ENCODE measurements at regions not wholly inside any gene's neighbourhood (a gene's known extent, or its start where the extent isn't known, plus 50 kb on each side); places are given as distances from the start of the nearest gene placed in this dataset.

DNA sequence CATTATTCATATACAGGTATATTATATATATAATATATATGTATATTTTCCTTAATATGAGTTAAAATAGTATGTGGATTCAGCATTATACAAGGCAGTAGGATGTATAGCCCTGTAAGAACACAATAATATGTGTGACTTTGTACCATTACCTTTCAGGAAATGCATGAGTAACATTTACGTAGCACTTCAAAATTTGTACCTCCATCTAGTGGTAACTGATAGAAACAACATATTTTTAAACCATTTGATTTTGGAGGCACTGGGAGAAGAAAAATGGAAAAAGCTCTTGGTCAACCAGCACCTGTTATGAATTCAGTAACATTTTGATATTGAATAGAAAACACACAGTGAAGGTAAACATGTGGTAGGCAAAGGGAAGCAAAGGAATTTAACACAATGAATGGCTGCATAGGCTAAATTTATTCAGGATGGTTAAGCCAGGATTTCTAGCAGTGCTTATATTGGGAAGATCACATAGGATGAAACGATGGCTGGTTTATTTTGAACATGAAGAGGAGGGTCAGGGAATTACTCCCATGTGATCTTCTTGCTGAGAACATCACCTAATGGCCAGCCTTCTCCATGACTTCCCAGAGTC, 565.5 kb downstream of the CCDC85A start:
- Histone ChIP-seq H3K27ac (no peak overlapping the region), H3K36me3 (no peaks in the 10 kb centered on the region), H3K27me3 (no peaks in the 10 kb centered on the region), H3K9me3 (no peaks in the 10 kb centered on the region), H3K4me1 (ENCODE audit: control insufficient read depth in 1 of 2, insufficient read depth in 1 of 2, low read depth in 1 of 2, low read length in 1 of 2) (no peaks in the 10 kb centered on the region), H3K4me3 (ENCODE audit: low read depth in 1 of 2, low read length in 1 of 2) (no peak overlapping the region)
- TF ChIP-seq, protein P1, sequence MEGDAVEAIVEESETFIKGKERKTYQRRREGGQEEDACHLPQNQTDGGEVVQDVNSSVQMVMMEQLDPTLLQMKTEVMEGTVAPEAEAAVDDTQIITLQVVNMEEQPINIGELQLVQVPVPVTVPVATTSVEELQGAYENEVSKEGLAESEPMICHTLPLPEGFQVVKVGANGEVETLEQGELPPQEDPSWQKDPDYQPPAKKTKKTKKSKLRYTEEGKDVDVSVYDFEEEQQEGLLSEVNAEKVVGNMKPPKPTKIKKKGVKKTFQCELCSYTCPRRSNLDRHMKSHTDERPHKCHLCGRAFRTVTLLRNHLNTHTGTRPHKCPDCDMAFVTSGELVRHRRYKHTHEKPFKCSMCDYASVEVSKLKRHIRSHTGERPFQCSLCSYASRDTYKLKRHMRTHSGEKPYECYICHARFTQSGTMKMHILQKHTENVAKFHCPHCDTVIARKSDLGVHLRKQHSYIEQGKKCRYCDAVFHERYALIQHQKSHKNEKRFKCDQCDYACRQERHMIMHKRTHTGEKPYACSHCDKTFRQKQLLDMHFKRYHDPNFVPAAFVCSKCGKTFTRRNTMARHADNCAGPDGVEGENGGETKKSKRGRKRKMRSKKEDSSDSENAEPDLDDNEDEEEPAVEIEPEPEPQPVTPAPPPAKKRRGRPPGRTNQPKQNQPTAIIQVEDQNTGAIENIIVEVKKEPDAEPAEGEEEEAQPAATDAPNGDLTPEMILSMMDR (IDR thresholded peaks at IDR 0.05): no peak

DNA sequence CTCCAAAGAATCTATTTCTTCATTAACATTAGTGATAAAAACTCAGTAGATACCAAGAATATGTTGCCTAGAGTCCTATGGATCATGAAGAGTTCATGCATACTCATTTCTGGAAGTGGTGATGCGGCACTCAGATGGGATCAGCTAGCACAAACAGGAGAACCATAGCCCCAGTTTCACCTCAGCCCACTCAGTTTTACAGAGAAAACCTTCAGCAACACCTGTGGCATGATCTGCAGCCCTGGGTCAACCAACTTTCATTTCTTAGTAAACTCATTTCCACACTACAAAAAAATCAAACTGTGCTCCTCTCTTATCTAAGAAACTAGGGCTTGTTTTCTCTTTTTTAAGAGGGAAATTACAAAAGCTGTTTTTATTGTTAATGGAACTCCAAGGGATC, 569.4 kb downstream of the CCDC85A start:
- H3K27me3 ChIP-seq: no peaks in the 10 kb centered on the region
- no peak overlapping the region for H3K4me3 ChIP-seq (ENCODE audit: low read depth in 1 of 2, low read length in 1 of 2)
- H3K9me3 ChIP-seq: no peaks in the 10 kb centered on the region
- no peaks in the 10 kb centered on the region for H3K4me1 ChIP-seq (ENCODE audit: control insufficient read depth in 1 of 2, insufficient read depth in 1 of 2, low read depth in 1 of 2, low read length in 1 of 2)
- no peaks in the 10 kb centered on the region for H3K36me3 ChIP-seq
- TF ChIP-seq, protein P1 (IDR thresholded peaks at IDR 0.05): no peak
- H3K27ac ChIP-seq: no peak overlapping the region

DNA sequence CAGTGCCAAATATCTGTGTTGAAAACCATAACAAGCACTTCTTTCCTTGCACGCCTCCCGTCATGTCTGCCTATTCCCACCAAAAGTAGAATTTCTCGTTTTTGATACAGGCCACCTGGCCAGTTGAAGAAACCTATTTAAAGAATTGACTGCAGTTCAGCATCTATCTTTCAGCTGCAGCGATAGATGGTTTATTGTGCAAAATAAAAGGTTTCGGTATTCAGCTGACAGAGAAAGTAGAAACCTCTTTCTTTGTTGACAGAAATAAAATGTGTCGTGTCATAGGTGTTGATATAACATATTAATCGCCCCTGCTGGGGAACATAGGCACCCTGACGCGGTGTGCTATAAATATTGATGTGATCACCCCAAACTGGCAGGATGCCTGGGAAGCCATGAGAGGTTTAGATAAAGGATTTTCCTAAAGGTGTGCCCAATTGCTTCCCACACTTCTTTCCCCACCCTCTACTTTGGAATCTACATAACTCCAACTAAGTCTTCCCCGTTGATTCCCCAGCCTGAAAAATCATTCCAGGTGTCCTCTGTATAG, 570.4 kb downstream of the CCDC85A start:
- TF ChIP-seq, protein P1 (IDR thresholded peaks at IDR 0.05): no peak
- no peaks in the 10 kb centered on the region for H3K4me1 ChIP-seq (ENCODE audit: control insufficient read depth in 1 of 2, insufficient read depth in 1 of 2, low read depth in 1 of 2, low read length in 1 of 2)
- no peaks in the 10 kb centered on the region for H3K36me3 ChIP-seq
- no peaks in the 10 kb centered on the region for H3K9me3 ChIP-seq
- H3K27me3 ChIP-seq: no peaks in the 10 kb centered on the region
- H3K4me3 ChIP-seq (ENCODE audit: low read depth in 1 of 2, low read length in 1 of 2): no peak overlapping the region
- H3K27ac ChIP-seq: no peak overlapping the region

DNA sequence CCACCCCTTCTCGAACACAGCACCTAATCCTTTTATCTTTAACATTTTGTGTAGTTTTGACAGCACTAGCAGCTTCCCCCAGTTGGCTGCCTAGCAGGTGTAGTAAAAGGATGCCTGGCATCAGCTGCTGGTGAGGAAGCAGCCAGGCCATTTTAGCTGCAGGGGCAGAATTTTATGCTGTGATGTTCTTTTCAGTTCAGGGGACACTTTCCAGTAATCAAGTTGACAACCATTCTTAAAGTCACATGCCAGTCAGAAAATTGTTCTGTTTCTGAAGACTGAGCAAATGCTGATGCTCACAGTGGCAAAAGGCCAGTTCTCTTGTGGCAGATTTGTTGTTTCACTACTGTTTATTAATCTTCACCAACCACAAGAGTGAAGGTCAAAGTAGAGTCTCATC, 570.8 kb downstream of the CCDC85A start:
- H3K36me3 ChIP-seq: no peaks in the 10 kb centered on the region
- H3K27ac ChIP-seq: no peak overlapping the region
- TF ChIP-seq, protein P1 (IDR thresholded peaks at IDR 0.05): no peak
- H3K4me3 ChIP-seq (ENCODE audit: low read depth in 1 of 2, low read length in 1 of 2): no peak overlapping the region
- no peaks in the 10 kb centered on the region for H3K27me3 ChIP-seq
- H3K4me1 ChIP-seq (ENCODE audit: control insufficient read depth in 1 of 2, insufficient read depth in 1 of 2, low read depth in 1 of 2, low read length in 1 of 2): no peaks in the 10 kb centered on the region
- H3K9me3 ChIP-seq: no peaks in the 10 kb centered on the region

DNA sequence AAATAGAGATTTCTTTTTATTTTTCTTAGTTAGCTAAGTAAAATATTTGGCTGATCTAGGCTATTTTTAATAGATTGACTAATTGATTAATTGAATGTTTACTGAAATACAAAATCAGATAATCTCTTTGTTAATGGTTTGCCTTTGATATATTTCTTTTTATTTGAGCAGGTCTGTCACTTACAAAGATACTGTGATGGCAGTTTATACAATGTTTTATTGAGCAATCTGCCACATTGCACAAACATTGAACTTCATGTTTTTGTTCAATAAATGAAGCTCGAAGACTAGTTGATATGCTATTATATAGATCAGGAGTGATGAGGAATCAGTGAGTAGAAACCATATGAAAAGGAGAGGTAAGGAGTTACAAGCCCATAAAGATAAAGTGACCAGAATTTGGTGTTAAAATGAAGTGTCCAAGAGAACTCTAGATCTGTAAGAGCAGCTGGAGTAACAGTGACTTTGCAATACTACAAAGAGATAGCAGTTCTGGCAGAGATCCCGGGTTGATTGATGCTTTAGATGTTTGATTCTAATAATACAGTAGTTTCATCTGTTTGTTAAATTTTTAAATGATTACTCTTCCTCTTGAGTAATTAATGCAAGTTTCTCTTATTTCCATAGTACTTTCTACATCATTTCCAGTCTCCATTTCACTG, 574.2 kb downstream of the CCDC85A start:
- Histone ChIP-seq H3K27me3 (no peaks in the 10 kb centered on the region), H3K27ac (no peak overlapping the region), H3K9me3 (no peaks in the 10 kb centered on the region), H3K4me1 (ENCODE audit: control insufficient read depth in 1 of 2, insufficient read depth in 1 of 2, low read depth in 1 of 2, low read length in 1 of 2) (no peaks in the 10 kb centered on the region), H3K4me3 (ENCODE audit: low read depth in 1 of 2, low read length in 1 of 2) (no peak overlapping the region), H3K36me3 (no peaks in the 10 kb centered on the region)
- TF ChIP-seq, protein P1 (IDR thresholded peaks at IDR 0.05): no peak

Measured in neutrophil (primary cell).